NB4 (cell line): ENCODE measurements at regions not wholly inside any gene's neighbourhood (a gene's known extent, or its start where the extent isn't known, plus 50 kb on each side); places are given as distances from the start of the nearest gene placed in this dataset.

ENCODE experiments used
- CTCF ChIP-seq: IDR thresholded peaks from one replicate; pipeline ENCODE4 v1.5.1; 2012; ENCODE audit warnings: low read depth, low read length
- MAX ChIP-seq: IDR thresholded peaks from 2 replicates; pipeline ENCODE4 v1.6.1; 2011; ENCODE audit warnings: low read depth, low read length

GRCh38 chr10:90675621-90676020 is 182.2 kb downstream of the HTR7 start:
- TF ChIP-seq CTCF (no peak), MAX (no peak)
